GM10266 (cell line): ENCODE measurements at regions not wholly inside any gene's neighbourhood (a gene's known extent, or its start where the extent isn't known, plus 50 kb on each side); places are given as distances from the start of the nearest gene placed in this dataset.

Experiments
- DNase-seq: peaks from one replicate; pipeline ENCODE4 v3.0.0; 2012; ENCODE audit errors: extremely low spot score
- CTCF ChIP-seq: IDR thresholded peaks from 2 replicates; pipeline ENCODE4 v1.5.1; 2012; ENCODE audit warnings: mild to moderate bottlenecking, low read depth; ENCODE audit not compliant: control insufficient read depth, insufficient read depth; ENCODE audit errors: missing control alignments

GRCh38 chr15:25268166-25268565, 170.7 kb downstream of the UBE3A start:
- TF ChIP-seq CTCF, result no peak
- DNase-seq, result no peak
